ENCODE measurements at regions not wholly inside any gene's neighbourhood (a gene's known extent, or its start where the extent isn't known, plus 50 kb on each side); places are given as distances from the start of the nearest gene placed in this dataset.

GRCh38 chr15:66933932-66934867 lies 131.2 kb upstream of the SMAD3 start:
- no peak for DNase-seq

DNA sequence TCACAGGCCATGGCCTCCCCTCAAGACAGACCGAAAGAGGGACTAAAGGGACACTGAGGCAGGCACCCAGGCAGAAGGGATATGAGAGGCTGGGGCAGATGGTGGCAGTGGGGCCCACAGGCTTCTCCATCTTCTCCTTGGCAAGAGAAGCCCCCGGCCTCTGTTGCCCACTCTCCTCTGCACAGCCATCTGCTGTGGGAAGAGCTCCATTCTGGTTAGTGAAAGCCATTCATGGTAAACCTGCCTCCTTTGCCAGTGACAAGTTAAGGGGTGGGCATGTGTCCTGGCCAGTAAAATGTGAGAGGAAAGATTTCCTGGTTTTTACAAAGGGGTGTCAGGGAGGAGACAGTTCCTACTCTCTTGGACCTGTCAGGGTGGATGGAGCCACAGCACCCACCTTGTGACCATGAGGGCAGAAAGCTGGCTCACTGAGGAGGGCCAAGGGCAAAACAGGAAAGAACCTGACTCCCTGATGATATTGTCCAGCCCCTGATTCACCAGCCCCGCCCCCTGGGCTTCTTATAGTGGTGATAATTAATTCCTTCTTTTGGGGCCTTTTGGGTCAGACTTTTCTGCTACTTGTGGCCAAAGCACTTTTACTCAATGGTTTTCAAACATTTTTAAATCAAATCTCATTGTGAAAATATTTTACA lies 130.4 kb upstream of the SMAD3 start:
- DNase-seq: no peak

DNA sequence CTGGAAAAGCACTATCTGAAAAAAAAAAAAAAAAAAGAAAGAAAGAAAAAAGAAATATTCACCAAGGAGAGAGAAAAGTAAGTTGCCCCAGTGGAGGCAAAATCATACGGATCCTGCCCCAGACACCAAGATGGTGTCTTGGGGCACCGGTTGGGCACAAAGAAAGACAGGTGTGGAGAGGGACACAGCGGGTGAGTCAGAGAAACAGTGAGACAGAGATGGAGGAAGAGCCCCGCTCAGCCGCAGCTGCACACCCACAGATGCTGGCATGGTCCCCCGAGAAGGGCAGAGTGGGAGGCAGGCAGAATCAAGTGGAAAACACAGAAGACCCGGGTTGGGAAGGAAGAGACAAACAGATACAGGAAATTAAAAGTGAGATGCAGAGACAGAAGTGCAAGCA lies 129.7 kb upstream of the SMAD3 start:
- DNase-seq: peak; percentile 55

DNA sequence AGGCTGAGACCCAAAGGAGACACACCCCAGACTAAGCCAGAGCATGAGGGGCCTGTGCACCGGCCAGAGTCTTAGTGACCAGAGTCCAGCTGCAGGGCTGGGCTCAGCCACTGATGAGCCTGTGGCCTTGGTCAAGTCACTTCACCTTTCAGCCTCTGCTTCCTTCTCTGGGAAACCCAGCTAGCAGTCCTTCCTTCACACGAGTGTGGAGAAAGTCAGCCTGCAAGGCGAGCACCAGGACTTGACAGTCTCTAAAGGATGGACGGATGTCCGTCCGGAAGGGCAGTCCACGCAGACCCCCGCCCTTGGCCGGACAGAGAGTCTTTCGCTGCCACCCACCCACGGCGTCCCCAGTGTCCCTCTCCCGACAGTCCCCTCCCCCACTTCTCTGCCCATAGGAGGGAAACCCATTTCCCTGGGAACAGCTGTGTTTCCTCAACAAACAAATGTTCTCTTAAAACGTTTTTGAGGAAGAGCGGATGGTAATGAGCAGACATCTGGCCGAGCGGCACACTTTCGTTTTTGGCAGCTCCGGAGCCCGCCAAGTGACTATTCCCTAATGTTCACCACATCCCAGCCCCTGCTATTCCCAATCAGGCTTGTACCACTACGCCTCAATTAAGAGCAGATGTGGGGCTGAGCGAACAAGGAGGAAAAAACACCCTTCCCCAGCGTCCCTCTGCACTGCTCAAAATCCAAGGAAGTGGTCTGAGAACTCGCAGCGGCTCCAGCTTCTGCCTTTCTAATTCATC lies 129.1 kb upstream of the SMAD3 start:
- peak; percentile 93 for DNase-seq

DNA sequence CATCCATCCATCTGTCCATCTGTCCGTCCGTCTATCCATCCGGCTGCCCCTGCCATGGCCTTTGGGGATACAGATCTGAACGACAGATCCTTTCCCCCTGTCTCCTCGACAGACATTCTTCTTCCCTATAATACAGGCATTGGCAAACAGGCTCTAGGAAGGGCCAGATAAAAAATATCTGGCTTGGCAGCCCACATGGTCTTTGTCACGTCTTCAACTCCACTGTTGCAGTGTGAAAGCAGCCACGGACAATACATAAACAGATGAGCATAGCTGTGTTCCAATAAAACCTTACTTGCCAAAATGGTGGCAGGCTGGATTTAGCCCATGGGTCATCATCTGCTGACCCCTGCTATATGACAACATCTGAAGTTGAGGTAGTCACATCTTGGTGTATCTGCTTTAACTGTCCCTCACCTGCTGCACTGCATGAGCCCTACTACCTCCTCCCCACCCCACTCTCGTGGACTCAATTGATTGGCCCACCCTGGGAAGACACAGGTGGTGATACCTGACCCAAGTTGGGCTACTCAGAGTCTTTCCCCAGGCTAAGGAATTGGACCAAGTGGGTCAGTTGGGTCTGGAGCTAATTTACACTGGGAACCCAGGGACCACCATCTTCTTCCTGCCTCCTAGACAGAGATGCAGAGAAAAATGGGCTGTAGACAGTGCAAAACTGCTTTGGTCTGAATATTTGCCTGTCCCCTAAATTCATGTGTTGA lies 128.4 kb upstream of the SMAD3 start:
- no peak for DNase-seq

DNA sequence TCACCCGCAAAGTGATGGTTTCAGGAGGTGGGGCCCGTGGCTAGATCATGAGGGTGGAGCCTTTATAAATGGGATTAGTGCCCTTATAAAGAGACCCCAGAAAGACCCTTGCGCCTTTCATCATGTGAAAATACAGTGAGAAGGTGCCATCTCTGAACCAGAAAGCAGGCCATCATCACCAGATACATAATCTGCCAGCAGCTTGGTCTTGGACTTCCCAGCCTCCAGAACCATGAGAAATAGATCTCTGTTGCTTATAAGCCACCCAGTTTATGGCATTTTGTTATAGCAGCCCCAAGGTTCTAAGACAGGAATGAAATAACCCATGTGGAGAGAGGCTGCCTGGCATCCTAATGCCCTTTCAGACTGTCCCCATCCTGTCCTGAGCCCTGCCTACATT lies 127.8 kb upstream of the SMAD3 start:
- DNase-seq: no peak

- DNase-seq: no peak
Measured at GRCh38 chr15:66938114-66938830, 127.1 kb upstream of the SMAD3 start.

DNA sequence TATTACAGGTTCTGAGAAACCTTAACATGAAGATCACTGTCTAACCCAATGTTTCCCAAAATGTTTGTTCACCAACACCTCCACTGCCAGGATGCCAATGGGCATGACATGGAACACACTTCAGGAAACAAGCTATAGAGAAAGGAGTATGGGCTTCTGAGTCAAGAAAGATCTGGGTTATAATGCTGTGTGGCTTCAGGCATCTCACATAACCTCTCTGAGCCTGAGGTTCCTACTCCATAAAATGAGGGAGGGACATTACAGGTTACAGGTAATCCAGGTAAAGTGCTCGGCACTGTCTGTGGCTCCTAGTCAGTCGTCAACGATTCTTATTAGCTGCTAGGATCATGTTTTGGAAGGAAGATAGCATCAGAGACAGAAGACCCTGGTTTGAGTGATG lies 126.4 kb upstream of the SMAD3 start:
- DNase-seq: no peak

- DNase-seq: no peak
Measured at GRCh38 chr15:66939451-66940023, 125.9 kb upstream of the SMAD3 start.

DNA sequence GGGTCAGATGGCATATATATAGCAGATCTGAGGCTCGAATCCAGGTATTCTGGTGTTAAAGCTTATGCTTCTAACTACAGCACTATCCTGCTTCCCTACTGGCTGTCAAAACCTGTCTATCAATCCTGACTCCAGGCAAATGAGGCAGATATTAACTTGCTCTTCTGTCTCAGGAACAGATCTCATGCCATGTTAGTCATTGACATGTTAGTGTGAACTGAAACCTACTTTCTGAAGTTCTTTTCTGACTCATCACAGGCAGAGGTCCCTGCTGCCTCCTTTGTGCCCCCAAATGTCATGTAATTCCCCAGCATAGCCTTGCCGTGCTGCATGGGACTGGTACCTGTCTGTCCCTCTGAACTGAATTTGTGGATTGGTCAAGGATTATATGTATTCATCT lies 125.0 kb upstream of the SMAD3 start:
- DNase-seq: no peak

DNA sequence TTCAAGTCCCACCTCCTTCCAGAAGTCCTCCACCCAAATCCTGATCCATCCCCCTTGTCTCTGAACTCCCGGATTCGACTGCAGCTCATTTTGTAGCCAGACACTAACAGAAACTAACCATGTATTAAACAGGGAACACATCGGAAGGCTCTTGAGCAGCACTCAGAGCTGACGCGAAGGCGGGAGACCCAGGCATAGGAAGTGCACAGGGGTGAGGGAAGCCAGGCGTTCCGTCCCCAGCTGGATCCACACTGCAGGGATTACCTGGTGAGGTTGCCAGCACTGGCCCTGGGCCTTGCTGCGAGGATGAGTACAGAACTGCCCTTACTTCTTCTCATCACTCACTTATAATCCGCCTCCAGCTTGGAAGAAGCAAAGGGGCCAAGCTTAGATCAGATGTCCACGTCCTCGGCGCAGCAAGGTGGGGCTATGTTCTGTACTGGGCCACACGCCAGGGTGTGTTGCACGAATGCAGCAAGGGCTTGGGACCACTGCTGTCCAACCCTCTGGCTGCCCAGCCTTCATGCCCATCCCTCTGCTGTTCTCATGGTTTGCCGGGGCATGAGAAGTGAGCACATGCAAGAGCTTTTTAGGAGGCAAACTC lies 124.2 kb upstream of the SMAD3 start:
- DNase-seq: no peak

GRCh38 chr15:66941791-66942190 lies 123.6 kb upstream of the SMAD3 start:
- DNase-seq: no peak

DNA sequence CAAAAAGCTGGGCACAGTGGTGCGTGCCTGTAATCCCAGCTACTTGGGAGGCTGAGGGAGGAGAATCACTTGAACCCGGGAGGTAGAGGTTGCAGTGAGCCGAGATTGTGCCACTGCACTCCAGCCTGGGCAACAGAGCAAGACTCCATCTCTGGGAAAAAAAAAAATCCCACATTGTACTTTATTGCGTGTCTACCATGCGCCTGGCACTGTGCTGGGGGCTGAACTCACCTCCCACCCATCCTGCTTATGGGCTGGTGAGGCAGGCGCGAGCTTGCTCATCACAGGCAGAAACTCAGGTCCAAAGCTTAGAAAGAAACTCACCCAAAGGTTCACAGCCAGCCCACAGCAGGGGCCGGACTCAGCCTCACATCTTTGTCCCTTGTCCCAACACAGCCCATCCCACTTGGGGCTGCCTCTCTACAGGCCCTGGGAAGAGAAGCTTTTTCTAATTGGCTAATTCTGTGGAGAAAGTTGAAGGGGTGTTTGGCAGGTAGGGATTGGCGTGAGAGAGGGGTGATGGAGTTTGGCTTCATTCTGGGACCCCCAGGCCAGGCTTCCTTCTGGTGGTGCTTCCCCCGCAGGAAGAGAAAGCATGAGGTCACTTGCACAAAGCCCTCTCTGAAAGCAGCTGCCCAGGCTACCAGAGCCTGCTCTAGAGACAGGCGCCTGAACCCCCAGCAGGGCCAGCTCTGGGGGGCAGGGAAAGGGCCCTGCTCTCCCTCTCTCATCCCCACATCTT lies 122.6 kb upstream of the SMAD3 start:
- DNase-seq: no peak

DNA sequence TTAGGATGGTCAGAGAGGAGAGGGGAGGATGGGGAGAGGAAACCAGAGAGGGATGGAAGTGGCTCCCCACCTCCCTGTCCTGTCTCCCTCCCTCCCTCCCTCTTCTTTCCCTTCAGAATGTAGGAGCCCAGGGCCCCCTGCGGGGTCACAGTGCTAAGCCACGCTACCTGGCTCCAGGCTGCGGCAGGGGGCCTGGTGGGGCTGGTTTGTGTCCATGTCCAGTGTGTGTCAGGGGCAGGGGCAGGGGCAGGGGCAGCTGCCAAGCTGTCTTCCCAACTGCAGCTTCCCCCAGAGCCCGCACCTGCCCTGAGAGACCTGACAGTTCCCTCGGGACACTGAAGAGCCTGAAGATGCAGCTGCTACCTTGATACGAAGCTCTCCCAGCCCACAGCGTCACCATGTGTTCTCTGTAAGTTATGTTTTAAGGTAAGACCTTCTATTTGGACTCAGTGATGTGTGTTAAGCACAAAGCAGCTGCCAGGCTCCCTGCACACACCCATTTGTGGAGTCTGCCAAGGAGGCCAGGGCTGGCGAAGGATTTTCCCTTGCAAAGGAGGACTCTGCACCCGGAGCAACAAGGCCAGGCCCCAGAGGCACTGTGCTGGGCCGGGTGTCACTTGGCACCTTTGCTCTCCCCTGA lies 121.8 kb upstream of the SMAD3 start:
- DNase-seq: peak; percentile 98

GRCh38 chr15:66944121-66944520 lies 121.3 kb upstream of the SMAD3 start:
- no peak for DNase-seq

GRCh38 chr15:66945286-66945685 lies 120.1 kb upstream of the SMAD3 start:
- no peak for DNase-seq

- no peak for DNase-seq
Measured at GRCh38 chr15:66945842-66946241, 119.6 kb upstream of the SMAD3 start.

DNA sequence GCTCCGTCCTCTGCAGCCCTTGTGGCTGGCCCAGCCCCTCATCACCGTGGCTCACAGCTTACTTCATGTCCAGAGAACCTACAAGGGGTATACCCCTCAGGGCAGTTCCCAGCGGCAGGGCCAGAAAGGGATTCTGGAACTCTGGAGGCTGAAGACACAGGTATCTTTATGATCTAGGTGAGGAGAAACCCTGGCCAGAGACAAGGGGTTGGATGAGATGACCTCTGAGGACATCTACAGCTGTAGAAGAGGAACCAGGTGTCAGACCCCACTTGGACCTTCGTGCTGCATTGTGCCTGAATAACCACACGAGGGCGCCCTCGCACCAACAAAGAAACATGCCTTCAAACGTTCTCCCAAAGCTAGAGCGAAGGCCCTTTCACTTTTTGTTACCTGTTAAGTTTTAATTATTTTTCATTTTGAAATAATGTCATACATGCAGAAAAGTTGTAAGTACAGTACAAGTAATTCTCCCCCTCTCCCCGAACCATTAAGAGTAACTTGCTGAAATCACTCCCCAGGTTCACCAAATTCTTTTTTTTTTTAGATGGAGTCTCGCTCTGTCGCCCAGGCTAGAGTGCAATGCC lies 118.7 kb upstream of the SMAD3 start:
- peak; percentile 78 for DNase-seq

DNA sequence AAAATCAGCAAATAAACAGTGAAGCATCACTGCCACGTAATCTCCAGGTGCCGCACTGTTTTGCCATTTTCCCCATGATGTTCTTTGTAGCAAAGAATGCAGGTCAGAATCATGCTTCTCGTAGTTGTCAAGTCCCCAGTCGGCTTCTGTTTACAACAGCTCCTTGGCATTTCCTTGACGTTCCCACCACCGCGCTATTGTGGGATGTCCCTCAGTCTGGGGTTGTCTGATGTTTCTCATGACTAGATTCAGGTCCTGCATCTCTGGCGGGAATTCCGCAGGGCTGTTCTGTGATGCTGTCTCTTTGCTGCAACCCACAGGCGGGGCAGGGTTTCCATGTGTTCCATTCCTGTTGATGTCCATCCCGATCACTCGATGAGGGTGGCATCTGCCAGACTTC lies 117.9 kb upstream of the SMAD3 start:
- no peak for DNase-seq

DNA sequence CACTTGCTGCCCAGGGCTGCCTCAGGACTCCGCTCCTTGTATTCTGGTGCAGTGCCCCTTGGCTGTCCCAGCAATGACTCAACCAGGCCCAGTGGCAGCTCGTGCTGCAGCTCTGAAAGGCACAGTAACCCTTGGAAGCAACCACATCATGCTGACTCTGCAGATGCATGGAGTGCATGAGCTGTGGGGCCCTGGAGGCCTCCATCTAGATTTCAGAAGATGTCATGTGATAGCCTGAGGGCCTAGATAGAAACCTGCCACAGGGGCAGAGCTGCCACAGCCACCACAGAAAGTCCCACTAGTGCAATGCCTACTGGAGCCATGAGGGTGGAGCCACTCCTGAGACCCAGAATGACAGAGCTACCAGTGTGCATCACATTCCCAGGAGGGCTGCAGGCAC lies 117.1 kb upstream of the SMAD3 start:
- DNase-seq: no peak
